GM12878 (cell line): ENCODE measurements at regions not wholly inside any gene's neighbourhood (a gene's known extent, or its start where the extent isn't known, plus 50 kb on each side); places are given as distances from the start of the nearest gene placed in this dataset.

ENCODE experiments used
- ATAC-seq: fragments of 200-7000 bp; cut with Tn5 transposase; 3 replicates; pipeline ENCODE4 v1.9.1; 2020; ENCODE audit warnings: mild to moderate bottlenecking, moderate library complexity
- BruUV-seq: library from RNA; stranded (reverse); fragments of 400-500 nt; replicated peaks from 2 replicates; lab custom pipeline; 2021; lab: Mats Ljungman, UMichigan
- CTCF ChIA-PET: fragments of 300-600 bp; sonication (Branson Sonifier 250); formaldehyde crosslinking; extraction: SDS; loops from one replicate; lab custom pipeline; 2021; ENCODE audit warnings: inconsistent platforms; lab: Yijun Ruan, JAX
- POLR2A ChIA-PET: fragments of 350-600 bp; formaldehyde crosslinking; extraction: SDS; loops from one replicate; lab custom pipeline; 2021; ENCODE audit warnings: inconsistent platforms; lab: Charles Lee
- RAD21 ChIA-PET: fragments of 300-600 bp; sonication (Branson Sonifier 250); formaldehyde crosslinking; loops from one replicate; lab custom pipeline; 2023; ENCODE audit warnings: antibody characterized with exemption; ENCODE audit not compliant: unreplicated experiment; lab: Charles Lee
- SMC1A ChIA-PET: fragments of 300-600 bp; sonication (Branson Sonifier 250); formaldehyde crosslinking; loops from one replicate; lab custom pipeline; 2023; ENCODE audit not compliant: unreplicated experiment, uncharacterized antibody; lab: Charles Lee
- DNase-seq: peaks from one replicate; pipeline ENCODE4 v3.0.0-alpha.2; 2011; ENCODE audit warnings: low read depth, low spot score
- FAIRE-seq: peaks from 3 replicates; lab custom pipeline; 2011; peaks lifted over from hg19 to GRCh38; lab: Jason Lieb, UNC
- H2AFZ ChIP-seq: 2 replicates; pipeline ENCODE4 v1.6.0; 2011; ENCODE audit warnings: low read depth, low read length, control low read depth; ENCODE audit not compliant: control insufficient read depth
- H3K27ac ChIP-seq: 2 replicates; pipeline ENCODE4 v1.5.1; 2011; ENCODE audit warnings: control low read depth; ENCODE audit not compliant: control insufficient read depth, insufficient read depth
- H3K27me3 ChIP-seq, 2 experiments: replicated peaks in 1 of 2; 2 replicates each; pipeline versions ENCODE4 v1.6.0 to v1.6.1; 2011; ENCODE audit warnings: low read length in 1 of 2; ENCODE audit not compliant: control insufficient read depth in 2 of 2, insufficient read depth in 2 of 2
- H3K36me3 ChIP-seq, 2 experiments: 2 replicates each; pipeline ENCODE4 v1.5.1; 2011; ENCODE audit warnings: low read length in 1 of 2; ENCODE audit not compliant: control insufficient read depth in 2 of 2, insufficient read depth in 2 of 2
- H3K4me1 ChIP-seq: 2 replicates; pipeline ENCODE4 v1.6.1; 2011; ENCODE audit warnings: mild to moderate bottlenecking, low read length, moderate library complexity, mixed read lengths; ENCODE audit not compliant: control insufficient read depth, insufficient read depth
- H3K4me2 ChIP-seq: 2 replicates; pipeline ENCODE4 v1.6.0; 2011; ENCODE audit warnings: control low read depth; ENCODE audit not compliant: control insufficient read depth, insufficient read depth
- H3K4me3 ChIP-seq: fragments of 200-600 bp; sonication (generic); 2 replicates; pipeline ENCODE4 v1.5.1; 2016
- H3K79me2 ChIP-seq: 2 replicates; pipeline ENCODE4 v1.6.0; 2011; ENCODE audit warnings: low read length; ENCODE audit not compliant: control insufficient read depth, insufficient read depth
- H3K9ac ChIP-seq: 2 replicates; pipeline ENCODE4 v1.8.0; 2011; ENCODE audit warnings: low read length, control low read depth, mixed read lengths; ENCODE audit not compliant: control insufficient read depth, insufficient read depth
- H3K9me3 ChIP-seq: replicated peaks from 3 replicates; pipeline ENCODE4 v1.5.1; 2011; ENCODE audit warnings: mild to moderate bottlenecking, low read length; ENCODE audit not compliant: control insufficient read depth, insufficient read depth
- H4K20me1 ChIP-seq: 2 replicates; pipeline ENCODE4 v1.6.0; 2011; ENCODE audit not compliant: control insufficient read depth, insufficient read depth
- CREB1 ChIP-seq: IDR thresholded peaks from 2 replicates; pipeline ENCODE4 v1.6.1; 2012; ENCODE audit warnings: low read depth, mild to moderate bottlenecking, inconsistent platforms
- E2F8 ChIP-seq: fragments of 450-650 bp; IDR thresholded peaks from 2 replicates; pipeline ENCODE4 v1.6.1; 2018; ENCODE audit warnings: mild to moderate bottlenecking, low read depth, moderate library complexity; ENCODE audit not compliant: partially characterized antibody
- FOXK2 ChIP-seq: fragments of 450-650 bp; IDR thresholded peaks from 2 replicates; pipeline ENCODE4 v1.6.1; 2017; ENCODE audit warnings: mild to moderate bottlenecking, moderate library complexity
- IRF3 ChIP-seq: fragments of 450-650 bp; IDR thresholded peaks from 2 replicates; pipeline ENCODE4 v1.6.1; 2014; ENCODE audit warnings: mild to moderate bottlenecking
- KDM1A ChIP-seq: fragments of 200-600 bp; sonication (generic); IDR thresholded peaks from 2 replicates; pipeline ENCODE4 v1.6.1; 2016; ENCODE audit warnings: borderline replicate concordance
- NFYA ChIP-seq: IDR thresholded peaks from 2 replicates; pipeline ENCODE4 v1.6.1; 2011; ENCODE audit warnings: low read depth, mild to moderate bottlenecking, low read length, improper control_type of control experiment, borderline replicate concordance
- NKRF ChIP-seq: fragments of 450-650 bp; conservative IDR thresholded peaks from 2 replicates; pipeline ENCODE4 v1.6.1; 2017; ENCODE audit warnings: mild to moderate bottlenecking, moderate library complexity
- PAX5 ChIP-seq: IDR thresholded peaks from 2 replicates; pipeline ENCODE4 v1.6.1; 2011; ENCODE audit warnings: low read depth, low read length, borderline replicate concordance
- POLR2AphosphoS5 ChIP-seq: IDR thresholded peaks from 2 replicates; pipeline ENCODE4 v1.6.1; 2011; ENCODE audit warnings: mild to moderate bottlenecking, low read length, inconsistent platforms
- SMC3 ChIP-seq: IDR thresholded peaks from 2 replicates; pipeline ENCODE4 v1.6.1; 2011; ENCODE audit warnings: low read length, improper control_type of control experiment, borderline replicate concordance
- SREBF1 ChIP-seq: IDR thresholded peaks from 2 replicates; pipeline ENCODE4 v1.6.1; 2012; ENCODE audit warnings: mild to moderate bottlenecking, low read length
- ZNF687 ChIP-seq: fragments of 450-650 bp; IDR thresholded peaks from 2 replicates; pipeline ENCODE4 v1.6.1; 2017; ENCODE audit warnings: mild to moderate bottlenecking, moderate library complexity
- WGBS: methylation state at CpG from one replicate; pipeline ENCODE4 v1.1.6; 2016; ENCODE audit warnings: low lambda C conversion rate; ENCODE audit not compliant: insufficient replicate concordance, insufficient coverage; ENCODE audit errors: missing lambda C conversion rate; 5-methylcytosine and 5-hydroxymethylcytosine counted together
- in situ Hi-C: fragments of 300-500 bp; cut with MboI; formaldehyde crosslinking; loops from 9 replicates; pipeline ENCODE4 v1.14.3; 2018; ENCODE audit warnings: mixed read lengths
- intact Hi-C: fragments of 100-400 bp; cut with micrococcal nuclease; formaldehyde crosslinking; loops from one replicate; pipeline ENCODE4 v1.14.2; 2022; ENCODE audit not compliant: unreplicated experiment

- in situ Hi-C loops: no loop called here
- H3K27me3 ChIP-seq: no peaks in the 10 kb centered on the region
- H3K9me3 ChIP-seq: no peaks in the 10 kb centered on the region; the same call in 2 of the 3 replicates
- RAD21 ChIA-PET: no interaction called here
- no peaks in the 10 kb centered on the region for H3K36me3 ChIP-seq
- no peak overlapping the region for H3K9ac ChIP-seq
- CTCF ChIA-PET: no interaction called here
- peaks cover 5% of the 10 kb centered on the region for H3K4me1 ChIP-seq
- no peak for FAIRE-seq
- no peak for ATAC-seq
- no peak for DNase-seq
- no peaks in the 10 kb centered on the region for H4K20me1 ChIP-seq
- intact Hi-C loops: no loop called here
- 78% methylated on average over 13 of the region's 13 CpGs for WGBS
- BruUV-seq: no TSS peak
- SMC1A ChIA-PET: no interaction called here
- no peak for TF ChIP-seq NFYA
- TF ChIP-seq NKRF: no peak
- no peak for TF ChIP-seq ZNF687
- no peak for TF ChIP-seq CREB1
- no peak for TF ChIP-seq POLR2AphosphoS5
- TF ChIP-seq IRF3: no peak
- TF ChIP-seq E2F8: no peak
- TF ChIP-seq FOXK2: no peak
- TF ChIP-seq SMC3: no peak
- TF ChIP-seq PAX5: no peak
- TF ChIP-seq KDM1A: no peak
- no peak for TF ChIP-seq SREBF1
- H3K79me2 ChIP-seq: no peaks in the 10 kb centered on the region
- POLR2A ChIA-PET: no interaction called here
- no peak overlapping the region for H3K4me2 ChIP-seq
- H3K27ac ChIP-seq: no peak overlapping the region
- no peak overlapping the region for H2AFZ ChIP-seq
- no peak overlapping the region for H3K4me3 ChIP-seq
Measured at GRCh38 chr22:42326801-42327200, 56.3 kb upstream of the TCF20 start.
